GM12864 (cell line): ENCODE measurements at regions not wholly inside any gene's neighbourhood (a gene's known extent, or its start where the extent isn't known, plus 50 kb on each side); places are given as distances from the start of the nearest gene placed in this dataset.

Experiments
- DNase-seq: peaks from one replicate; pipeline ENCODE4 v3.0.0-alpha.2; 2011; ENCODE audit warnings: low read depth
- H3K4me3 ChIP-seq: 2 replicates; pipeline ENCODE4 v1.5.1; 2011; ENCODE audit warnings: mild to moderate bottlenecking, low read depth, low read length, control low read depth
- TF ChIP-seq, protein P1 (sequence below): IDR thresholded peaks from 2 replicates; pipeline ENCODE4 v1.5.1; 2011; ENCODE audit warnings: low read depth, mild to moderate bottlenecking, moderate library complexity, low read length, control low read depth, inconsistent platforms; ENCODE audit errors: missing control alignments

DNA sequence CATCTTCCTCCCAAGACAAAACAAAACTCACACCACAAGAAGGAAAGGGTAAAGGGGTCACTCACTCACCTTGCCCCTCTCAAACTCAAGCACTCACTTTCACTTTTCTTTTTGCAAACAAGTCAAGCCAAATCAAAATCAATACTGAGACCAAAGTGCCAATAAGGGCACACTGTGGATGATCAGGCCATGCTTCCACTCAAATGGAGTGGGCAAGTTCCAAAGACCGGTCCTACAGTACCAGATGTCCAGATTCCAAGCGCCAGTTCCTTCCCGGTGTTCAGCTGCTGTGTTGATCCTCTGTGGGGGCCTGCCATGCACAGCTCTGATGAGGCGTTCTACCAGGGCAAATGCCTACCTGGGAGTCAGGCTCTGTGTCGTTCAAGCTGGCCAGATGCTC, 162.6 kb upstream of the GRIK2 start:
- no peak overlapping the region for H3K4me3 ChIP-seq
- TF ChIP-seq, protein P1, sequence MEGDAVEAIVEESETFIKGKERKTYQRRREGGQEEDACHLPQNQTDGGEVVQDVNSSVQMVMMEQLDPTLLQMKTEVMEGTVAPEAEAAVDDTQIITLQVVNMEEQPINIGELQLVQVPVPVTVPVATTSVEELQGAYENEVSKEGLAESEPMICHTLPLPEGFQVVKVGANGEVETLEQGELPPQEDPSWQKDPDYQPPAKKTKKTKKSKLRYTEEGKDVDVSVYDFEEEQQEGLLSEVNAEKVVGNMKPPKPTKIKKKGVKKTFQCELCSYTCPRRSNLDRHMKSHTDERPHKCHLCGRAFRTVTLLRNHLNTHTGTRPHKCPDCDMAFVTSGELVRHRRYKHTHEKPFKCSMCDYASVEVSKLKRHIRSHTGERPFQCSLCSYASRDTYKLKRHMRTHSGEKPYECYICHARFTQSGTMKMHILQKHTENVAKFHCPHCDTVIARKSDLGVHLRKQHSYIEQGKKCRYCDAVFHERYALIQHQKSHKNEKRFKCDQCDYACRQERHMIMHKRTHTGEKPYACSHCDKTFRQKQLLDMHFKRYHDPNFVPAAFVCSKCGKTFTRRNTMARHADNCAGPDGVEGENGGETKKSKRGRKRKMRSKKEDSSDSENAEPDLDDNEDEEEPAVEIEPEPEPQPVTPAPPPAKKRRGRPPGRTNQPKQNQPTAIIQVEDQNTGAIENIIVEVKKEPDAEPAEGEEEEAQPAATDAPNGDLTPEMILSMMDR = no peak
- no peak for DNase-seq

DNA sequence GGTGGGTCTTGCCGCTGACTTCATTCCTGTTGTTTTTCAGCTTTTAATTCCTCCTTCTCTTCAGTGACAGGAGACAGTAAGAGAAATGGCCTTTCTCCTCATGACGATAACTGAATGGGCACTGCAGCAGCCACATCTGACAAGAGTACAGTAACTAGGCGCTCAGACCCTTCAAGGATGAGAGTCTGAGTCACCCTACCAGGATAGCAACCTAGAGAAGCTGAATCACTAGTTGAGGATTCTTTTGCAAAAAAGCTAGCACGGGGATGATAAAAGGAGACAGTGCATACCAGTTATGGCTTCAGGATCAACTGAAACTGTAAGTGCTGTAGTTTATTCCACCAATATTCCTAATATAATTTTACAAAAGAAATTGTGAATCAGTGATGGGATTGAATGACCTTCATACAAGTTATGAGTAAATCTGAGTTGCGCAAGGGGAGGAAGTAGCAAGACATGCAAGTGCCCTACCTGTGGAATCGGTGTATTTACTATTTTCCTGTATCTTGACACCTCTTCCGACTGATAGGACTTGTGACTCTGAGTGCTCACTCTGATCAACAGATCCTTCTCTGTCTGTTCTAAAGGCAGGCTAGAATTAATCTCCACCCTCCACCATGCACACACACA, 161.8 kb upstream of the GRIK2 start:
- TF ChIP-seq, protein P1 = no peak
- H3K4me3 ChIP-seq = no peak overlapping the region
- no peak for DNase-seq

DNA sequence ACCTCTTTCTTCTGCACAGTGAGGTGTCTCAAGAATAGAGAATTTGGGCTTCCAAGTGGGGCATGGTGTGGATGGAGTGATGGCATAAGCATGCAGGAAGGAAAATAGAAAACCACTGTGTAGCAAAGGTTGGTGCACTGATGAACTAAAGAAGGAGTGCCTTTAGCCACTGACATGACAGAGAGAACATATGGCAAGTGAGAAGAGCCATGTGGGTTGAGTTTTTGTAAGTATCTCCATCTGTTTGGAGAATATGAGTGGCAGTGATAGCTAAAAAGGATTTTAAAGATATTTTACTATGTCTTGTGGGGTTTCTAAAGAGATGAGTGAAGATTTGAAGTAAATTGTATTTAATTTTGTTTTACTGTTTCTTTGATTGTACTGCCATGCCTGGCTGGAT, 160.5 kb upstream of the GRIK2 start:
- H3K4me3 ChIP-seq = no peak overlapping the region
- TF ChIP-seq, protein P1 = no peak
- DNase-seq = no peak

DNA sequence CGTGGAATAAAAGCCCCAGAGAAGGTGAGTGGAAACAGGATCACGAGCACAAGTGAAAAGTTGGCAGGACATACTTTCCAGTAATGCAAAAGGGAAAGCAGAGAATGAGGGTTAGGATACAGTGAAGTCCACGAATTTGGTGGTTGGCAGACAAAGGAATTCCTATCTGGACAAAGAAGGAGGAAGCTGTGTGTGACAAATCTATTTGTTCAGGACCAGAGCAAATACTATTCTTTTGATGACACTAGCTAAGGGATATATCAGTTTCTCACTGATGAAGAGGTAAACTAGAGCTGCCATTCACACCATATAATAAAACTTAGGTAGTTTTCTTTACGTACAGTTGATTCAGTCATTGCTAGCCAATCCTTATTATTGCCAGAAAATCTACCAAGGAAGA, 156.8 kb upstream of the GRIK2 start:
- no peak overlapping the region for H3K4me3 ChIP-seq
- TF ChIP-seq, protein P1 = no peak
- DNase-seq = no peak

DNA sequence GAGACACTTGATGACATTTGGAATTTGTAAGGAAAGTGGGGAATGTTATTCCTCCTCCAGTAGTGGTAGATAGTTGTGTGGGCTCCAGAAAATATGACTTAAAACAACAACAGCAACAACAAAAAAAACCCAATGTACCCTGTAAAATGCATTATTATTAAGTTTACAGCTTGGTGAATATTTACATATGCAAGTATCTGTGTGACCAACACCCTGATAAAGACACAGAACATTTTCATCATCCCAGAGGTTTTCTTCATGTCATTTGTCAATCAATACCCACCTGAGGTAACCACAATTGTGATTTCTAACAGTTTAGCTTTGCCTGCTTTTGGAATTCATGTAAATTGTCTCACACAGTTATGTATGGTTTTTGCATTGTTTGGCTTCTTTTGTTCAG, 152.1 kb upstream of the GRIK2 start:
- no peak overlapping the region for H3K4me3 ChIP-seq
- TF ChIP-seq, protein P1 = no peak
- DNase-seq = no peak

DNA sequence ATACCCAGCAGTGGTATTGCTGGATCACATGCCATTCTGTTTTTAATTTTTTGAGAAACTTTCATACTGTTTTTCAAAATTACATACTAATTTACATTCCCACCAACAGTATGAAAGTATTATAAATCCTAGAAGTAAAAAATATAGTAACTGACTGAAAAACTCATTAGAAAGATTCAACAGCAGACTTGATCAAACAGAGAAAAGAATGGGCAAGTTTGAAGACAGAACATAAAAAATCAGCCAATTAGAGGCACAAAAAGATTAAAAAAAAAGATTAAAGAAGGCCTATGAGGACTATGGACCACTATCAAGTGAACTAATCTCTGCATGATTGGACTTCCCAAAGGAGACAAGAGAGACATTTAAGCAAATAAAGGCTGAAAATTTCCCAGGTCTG, 144.0 kb upstream of the GRIK2 start:
- TF ChIP-seq, protein P1 = no peak
- H3K4me3 ChIP-seq = no peak overlapping the region
- DNase-seq = no peak

DNA sequence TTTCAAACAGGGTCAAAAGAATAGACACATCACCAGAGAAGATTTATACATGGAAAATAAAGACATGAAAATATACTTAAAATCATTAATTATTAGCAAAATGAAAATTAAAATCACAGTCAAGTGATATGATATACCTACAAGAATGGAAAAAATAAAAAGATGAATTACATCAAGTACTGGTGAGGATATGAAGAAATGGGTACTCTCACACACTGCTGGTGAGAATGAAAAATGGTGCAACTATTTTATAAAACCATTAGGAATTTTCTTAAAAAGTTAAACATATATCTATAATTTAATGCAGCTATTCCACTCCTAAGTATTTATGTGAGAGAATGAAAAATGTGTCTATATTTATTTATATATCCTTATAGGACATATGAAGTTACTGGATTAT, 136.3 kb upstream of the GRIK2 start:
- TF ChIP-seq, protein P1 = no peak
- no peak overlapping the region for H3K4me3 ChIP-seq
- no peak for DNase-seq
